CD4-positive, alpha-beta T cell treated with Interleukin-4 for 1 hour (primary cell): ENCODE measurements at regions not wholly inside any gene's neighbourhood (a gene's known extent, or its start where the extent isn't known, plus 50 kb on each side); places are given as distances from the start of the nearest gene placed in this dataset.
"Not testable (repeated sequence)": the region's sequence is repeated elsewhere in the genome, so short reads cannot be mapped to it uniquely, and the experiment has no call there.

ENCODE experiments used
- DNase-seq, 2 donors: peaks; one replicate each; pipeline ENCODE4 v3.0.0-alpha.2; 2020 to 2022

DNA sequence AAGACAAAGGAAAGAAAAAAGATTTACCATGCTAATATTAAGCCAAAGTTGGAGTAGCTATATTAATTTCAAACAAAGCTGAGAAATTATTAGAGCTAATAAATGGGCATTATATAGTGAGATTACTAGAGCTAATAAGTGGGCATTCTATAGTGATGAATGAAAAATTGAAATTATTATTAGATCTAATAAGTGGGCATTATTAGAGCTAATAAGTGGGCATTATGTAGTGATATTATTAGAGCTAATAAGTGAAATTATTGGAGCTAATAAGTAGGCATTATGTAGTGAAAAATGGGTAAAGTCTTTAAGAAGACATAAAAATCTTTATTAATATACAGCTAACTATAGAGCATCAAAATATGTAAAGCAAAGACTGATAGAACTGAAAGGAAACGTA is 745.7 kb downstream of the TRIB2 start:
- no peak for DNase-seq

DNA sequence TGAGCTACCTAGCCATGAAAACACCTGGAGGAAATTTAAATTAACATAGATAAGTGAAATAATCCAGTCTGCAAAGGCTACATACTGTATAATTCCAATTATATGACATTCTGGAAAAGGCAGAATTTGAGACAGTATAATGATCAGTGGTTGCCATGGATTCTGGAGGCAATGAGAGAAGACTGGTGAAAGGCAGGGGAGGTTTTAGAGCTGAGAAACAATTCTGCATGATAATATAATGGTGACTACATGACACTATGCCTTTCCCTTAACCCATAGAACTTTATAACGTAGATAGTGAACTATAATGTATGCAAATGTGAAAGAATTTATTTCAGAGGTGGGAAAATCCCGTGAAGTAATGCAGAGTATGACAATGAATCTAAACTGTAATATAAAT is 749.3 kb downstream of the TRIB2 start:
- DNase-seq, result no peak

DNA sequence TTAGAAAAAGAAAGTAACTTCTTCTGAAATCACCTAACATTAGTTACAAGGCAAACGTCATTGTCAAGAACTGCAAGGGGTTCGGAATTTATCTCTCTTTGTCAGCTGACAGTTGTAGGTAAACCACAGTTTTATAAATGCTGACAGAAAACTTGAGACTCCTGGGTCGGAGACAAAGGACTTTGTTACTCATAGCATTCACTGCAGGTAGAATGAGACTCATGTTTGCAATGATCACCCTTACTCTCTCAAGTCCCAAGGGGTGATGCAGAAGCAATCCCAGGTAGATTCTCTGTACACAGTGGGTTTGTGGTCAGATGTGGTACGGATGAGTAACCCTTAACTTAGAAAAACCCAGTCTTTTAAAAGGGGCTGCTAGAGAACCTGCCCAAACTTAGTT is 757.8 kb downstream of the TRIB2 start:
- no peak for DNase-seq

DNA sequence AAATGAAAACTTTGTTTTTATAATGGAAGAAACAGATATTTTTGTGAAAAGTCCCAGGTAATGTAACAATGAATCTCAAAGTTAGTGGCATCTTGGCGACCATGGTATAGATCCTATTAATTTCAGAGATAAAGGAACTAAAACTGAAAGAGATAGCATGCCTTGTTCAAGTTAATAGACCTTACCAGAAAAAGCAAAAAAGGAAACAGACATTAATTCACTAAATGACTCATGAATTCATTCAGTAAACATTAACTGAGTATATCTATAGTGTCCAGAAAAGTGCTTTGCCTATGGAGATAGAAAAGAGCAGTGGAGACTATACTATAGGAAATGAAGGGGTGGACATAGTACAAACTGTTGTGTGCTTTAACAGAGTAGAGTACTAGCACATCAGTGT is 763.3 kb downstream of the TRIB2 start:
- DNase-seq, result no peak

DNA sequence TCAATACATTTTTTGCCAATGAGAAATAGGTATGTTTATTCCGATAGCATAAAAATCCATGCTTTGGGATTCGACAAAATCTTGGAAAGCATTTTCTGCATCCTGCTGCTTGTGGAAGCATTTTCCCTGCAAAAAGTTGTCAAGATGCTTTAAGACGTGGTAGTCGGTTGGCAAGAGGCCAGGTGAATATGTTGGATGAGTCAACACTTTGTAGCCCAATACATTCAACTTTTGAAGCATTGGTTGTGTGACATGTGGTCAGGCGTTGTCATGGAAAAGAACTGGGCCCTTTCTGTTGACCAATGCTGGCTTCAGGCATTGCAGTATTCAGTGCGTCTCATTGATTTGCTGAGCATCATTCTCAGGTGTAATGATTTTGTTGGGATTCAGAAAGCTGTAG is 764.5 kb downstream of the TRIB2 start:
- no peak for DNase-seq

DNA sequence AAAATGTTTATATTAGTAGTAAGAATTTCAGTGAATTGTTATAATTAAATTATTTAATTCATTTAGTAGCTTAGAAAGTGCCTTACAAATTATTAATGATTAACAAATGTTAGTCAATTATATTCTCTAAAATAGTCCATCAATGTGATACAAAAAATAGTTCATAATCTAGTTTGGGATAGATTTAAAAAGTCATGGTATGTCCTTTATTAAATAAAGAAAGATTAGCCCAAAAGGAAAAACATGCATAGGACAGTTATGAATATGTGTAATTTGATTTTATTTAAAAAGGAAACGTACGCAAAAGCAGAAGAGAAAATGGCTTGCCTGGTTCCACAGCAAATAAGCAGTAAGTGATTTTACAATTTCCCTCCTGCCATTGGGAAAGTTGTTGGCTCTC is 768.5 kb downstream of the TRIB2 start:
- no peak for DNase-seq

DNA sequence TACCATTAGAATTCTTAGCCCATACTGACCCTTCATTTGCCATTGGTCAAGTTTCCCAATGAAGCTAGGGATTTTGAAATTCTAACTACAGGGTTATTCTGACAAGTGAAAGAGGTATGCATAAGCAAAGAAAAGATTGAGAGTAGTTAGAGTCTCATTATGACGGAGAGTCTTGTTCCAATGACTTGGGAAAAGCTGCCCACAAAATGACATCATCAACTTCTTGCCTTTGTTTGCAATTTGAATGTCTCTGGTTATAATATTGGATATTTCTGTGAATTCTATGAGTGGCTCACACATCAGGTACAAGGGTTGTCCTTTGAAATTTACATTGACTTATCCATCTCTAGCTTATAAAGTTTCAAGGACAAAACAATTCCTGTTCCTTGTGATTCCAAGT is 772.2 kb downstream of the TRIB2 start:
- no peak for DNase-seq

DNA sequence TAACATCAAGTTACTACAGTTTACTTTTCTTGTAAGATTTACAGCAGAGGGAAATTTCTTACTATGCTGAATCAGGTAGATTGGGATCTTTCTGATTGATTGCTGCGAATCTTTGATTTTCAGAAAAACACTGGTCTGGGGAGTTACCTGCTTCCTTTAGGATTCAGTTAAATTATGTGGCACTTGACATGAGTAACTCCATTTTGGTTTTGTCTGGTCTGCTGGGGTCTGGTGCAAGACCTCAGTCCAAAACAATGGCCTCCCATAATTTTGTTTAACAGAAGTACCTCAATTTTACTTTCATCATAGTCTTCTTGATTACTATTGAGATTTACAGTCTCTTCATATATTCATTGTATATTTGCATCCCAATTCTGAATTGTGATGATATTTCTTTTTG is 775.5 kb downstream of the TRIB2 start:
- DNase-seq, result no peak

DNA sequence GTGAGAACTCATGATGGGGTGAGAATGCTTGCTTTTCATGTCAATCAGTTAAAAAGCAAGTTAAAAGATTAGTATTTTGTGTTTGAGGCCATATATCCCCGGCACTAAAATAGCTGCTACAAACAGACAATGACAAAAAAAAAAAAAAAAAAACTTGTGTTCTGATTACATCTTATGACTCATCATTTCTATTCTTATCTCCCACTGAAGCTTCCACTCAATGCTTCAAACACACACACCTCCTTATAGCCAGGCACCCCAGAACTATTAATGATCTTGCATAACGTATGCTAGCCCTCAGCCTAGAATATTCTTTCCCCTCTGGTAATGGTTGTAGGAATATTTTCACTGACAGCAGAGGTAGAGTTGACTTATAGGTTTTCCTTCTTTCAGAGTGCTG is 778.3 kb downstream of the TRIB2 start:
- DNase-seq, result no peak

DNA sequence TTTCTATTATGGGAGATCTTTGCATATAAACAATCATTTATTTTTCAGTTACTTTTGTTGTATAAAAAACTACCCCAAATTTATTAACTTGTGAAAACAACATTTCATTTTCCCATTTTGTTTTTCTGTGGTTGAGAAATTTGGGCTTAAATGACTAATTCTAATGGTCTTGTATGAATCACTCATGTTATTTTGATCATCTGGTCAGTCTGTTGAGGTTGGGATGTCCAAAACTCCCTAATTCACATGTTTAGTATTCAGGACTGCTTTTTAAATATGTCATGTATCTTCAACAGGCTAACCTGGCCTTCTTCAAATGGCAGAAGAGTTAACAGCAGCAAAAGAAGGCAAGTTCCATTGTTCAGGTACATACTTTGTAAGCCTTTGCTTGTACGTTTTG is 788.1 kb downstream of the TRIB2 start:
- DNase-seq, result no peak

DNA sequence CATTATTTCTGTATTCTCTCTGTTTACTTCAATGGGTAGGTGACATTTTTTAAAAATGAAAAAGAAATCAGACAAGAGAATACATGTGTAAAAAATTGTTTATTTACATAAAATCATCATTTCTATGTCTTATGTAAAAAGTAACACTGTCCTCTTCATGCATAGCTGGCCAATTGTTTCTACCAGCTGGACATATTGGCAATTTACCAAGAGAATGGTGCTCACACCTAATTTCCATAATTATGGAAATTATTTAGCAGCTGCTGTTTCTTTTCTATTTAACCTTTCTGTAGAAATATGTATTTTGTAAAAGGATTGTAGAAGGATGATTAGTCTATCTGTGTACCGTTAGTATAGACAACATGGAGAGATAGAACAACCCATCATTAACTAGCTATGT is 791.9 kb downstream of the TRIB2 start:
- no peak for DNase-seq

DNA sequence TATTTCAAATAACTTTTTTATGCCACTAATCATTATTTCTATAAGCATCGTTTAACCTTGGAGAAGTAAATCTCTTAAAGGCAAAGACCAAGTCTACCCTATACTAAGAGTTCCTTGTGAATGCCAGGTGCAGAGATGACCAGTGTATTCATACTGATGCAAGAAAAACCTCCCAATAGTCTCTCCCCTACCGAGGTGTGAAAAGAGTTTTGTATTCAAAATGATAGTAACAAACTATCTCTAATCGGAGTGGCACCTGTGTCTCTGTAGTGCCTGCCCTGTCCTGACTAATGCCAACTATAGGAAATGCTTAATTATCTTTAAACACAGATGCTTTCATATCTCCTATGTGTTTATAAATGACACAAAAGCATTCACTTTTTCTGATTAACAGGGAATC is 798.5 kb downstream of the TRIB2 start:
- no peak for DNase-seq

DNA sequence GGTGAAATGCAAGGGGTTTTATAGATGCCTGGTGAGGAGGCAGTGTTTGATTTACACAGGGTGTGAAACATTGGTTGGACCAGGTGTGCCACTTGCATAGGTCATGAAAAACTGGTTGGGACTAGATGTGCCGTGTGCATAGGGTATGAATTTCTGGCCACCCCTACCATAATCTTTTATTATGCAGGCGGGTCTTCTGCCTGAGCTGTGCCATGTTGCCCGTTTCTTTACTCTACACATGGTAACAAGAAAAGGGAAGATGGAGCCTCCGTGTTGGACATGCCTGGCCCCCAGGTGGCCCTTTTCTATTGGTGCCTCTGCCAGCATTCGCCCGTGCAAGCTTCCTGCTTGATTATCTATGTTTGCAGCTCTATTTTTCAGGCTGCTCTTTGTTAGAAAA is 805.4 kb downstream of the TRIB2 start:
- DNase-seq, result no peak

DNA sequence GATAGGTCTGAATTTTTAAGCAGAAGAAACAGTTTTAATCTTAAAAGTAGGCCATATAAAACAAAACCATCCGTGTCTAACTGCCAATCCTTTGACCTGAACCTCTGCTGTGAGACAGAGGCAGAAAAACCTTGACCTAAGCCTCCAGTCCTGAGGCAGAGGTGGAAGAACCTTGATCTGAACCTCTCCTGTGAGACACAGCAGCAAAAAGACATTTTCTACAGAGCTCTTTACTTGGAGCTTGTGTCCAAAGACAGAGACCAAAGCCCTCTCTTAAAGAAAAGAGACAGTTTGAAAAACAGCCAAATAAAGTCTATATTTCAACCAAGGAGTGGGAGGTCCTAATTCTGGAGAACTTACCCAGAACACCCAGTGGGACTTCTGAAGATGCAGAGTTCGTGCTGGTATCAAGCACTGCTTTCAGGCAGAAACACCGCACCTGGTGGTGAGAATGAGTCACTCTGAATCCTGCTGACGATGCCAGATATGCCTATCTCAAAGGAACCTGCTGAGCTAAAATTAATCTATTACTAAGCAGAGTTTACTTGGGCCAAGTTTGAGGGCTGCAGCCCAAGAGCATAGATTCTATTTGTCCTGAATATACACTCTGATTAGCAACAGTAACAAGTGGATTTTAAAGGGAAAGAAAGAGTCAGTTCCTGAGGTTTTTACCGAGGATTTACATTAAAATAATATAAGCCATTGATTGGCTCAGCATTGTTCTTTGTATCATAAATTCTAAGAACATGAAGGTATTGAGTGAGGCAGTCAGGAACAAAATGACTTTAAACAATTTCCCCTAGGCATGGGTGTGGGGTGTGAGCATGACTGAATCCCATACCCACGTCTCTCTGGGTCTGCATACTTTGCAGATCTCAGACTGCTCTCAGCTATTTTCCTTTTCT is 806.4 kb downstream of the TRIB2 start:
- no peak for DNase-seq

DNA sequence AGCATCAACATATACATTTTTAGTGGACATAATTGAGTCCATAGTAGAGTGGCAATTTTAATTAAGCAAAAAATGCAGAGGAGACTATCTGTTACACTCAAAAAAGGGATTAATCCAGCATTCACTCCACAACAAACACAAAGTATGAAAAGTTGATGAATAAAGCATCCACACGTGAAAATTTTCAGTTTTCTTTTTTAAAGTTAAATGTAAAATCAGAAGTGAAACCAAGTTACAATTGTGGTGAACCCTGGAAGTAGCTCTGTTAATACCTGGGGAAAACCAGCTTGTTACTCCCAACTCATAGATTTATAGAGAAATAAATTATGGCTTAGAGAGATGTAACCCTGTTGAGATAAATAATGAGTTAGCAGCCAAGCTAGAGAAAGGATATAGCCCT is 807.8 kb downstream of the TRIB2 start:
- DNase-seq, result no peak

DNA sequence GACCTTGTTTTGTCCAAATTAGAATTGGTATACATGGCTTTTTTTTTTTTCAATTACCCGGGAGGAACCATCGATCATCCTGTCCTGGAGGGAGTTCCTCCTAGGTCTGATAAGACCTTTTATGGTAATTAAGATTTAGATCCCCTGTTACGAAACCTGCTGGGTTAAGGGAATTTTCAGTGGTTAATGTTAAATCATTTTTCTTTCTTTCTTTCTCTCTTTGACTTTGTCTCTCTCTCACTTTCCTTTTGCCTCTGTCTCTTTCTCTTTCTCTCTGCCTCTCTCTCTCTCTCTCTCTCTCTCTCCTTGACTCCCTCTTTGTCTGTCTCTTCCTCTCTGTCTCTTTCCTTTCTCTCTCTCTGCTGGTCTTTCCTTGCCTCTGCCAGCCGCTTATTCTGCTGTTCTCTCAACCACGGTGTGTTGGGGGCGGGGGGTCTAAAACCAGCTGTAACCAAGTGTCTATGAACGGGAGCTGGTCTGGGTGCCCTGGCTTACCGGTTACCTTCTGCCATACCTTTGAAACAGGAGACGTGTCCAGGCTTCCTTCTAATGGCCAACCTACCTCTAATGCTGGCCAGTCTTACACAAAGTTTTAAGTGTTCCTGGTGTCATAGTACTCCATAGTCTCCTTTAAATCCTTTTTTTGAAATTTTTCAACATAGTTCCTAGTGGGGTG is 815.1 kb downstream of the TRIB2 start:
- DNase-seq, result not testable (repeated sequence)

DNA sequence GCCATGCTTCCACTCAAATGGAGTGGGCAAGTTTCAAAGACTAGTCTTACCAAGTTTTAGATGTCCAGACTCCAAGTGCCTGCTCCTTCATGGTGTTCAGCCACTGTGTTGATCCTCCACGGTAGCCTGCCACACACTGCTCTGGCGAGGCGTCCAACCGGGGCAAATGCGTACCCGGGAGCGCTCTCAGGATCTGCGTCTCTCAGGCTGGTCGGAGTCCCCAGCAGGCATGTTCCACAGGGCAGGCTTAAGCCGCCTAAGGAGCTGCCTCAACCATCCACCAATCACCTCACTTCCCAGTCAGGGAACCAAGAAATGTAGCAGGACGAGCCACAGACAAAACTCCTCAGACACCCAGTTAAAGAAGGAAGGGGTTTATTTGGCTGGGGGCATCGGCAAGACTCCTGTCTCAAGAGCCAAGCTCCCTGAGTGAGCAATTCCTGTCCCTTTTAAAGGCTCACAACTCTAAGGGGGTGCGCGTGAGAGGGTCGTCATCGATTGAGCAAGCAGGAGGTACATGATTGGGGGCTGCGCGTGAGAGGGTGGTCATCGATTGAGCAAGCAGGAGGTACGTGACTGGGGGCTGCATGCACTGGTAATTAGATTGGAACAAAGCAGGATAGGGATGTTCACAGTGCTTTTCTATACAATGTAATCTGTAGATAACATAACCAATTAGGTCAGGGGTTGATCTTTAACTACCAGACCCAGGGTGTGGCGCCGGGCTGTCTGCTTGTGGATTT is 816.2 kb downstream of the TRIB2 start:
- DNase-seq, result not testable (repeated sequence)

DNA sequence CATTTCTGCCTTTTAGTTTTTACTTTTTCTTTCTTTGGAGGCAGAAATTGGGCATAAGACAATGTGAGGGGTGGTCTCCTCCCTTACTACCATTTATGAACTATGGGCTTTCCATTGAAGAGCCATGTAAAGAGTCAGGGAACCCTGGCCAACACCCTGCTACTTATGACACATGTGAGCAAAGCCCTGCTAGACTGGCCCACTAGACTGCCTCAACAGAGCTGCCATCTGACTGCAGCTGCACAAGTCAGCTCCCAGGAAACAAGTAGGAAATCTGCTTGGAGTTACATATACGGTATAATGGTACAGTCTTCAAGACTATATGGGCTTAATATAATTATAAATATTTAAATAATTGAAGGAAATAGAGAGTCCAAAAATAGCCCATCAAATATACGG is 816.8 kb downstream of the TRIB2 start:
- no peak for DNase-seq

DNA sequence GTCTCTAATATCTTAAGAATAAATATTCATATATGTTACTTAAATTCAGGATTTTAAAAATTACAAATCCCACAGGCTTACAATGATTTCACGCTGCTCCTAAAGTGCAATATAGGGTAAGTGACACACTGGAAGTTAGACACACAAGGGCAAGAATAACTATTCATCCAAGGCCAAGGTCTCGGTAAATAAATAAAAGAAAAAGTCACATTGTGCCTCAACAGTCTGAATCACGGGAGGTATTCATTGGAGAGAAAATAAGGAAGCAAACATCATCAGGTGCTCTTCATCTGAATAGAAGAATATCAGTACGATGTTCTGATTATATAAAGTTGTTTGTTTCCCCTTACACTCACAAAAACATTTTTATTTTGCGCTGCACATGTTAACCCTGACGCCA is 820.2 kb downstream of the TRIB2 start:
- DNase-seq, result no peak

DNA sequence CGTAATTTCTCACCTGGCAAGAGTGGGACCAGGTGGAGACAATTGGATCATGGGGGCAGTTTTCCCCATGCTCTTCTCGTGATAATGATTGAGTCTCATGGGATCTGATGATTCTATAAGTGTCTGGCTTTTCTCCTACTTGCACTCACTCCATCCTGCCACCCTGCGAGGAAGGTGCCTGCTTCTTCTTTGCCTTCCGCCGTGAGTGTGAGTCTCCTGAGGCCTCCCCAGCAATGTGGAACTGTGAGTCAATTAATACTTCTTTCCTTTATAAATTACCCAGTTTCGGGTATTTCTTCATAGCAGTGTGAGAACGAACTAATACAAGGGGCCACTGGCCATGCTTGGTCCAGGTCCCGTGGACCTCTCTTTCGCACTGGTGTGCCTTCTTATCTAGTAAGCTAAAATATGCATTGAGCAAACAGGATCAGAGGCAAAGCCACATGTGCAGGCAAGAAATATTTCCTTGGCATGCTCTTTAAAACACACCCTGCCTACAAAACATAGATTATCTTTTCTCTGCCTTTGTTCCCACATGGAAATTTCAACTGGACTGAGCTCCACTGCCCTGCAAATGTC is 821.1 kb downstream of the TRIB2 start:
- DNase-seq, result no peak

DNA sequence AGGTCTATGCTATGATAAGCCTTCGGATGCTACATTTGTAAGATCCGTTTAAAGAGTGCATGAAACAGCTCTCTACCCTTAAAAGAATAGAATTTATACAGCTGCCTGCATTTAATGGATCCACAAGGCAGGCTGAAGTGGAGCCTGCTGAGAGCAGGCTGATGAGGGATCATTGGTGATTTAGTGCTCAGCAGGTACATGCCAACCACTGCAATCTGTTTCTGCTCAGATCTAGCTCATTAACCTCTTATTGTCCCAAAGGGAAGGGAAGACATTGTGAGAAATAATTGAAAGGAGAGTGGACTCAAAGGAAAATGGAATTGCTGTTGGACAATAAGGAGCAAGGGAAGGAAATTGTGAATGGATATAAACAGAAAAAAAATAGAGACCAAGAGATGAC is 822.6 kb downstream of the TRIB2 start:
- DNase-seq, result no peak

DNA sequence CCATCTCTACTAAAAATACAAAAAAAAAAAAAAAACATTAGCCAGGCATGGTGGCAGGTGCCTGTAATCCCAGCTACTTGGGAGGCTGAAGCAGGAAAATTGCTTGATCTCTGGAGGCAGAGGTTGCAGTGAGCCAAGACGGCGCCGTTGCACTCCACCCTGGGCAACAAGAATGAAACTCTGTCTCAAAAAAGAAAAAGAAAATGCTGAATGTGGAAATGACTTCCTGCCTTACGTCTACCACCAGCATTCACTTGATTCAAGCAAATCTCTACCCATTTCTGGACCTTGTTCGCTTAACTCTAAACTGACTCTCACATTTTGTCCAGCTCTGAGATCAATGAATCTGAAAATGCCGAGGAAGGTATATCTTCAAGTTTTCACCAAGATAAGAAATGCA is 825.3 kb downstream of the TRIB2 start:
- DNase-seq, result no peak

DNA sequence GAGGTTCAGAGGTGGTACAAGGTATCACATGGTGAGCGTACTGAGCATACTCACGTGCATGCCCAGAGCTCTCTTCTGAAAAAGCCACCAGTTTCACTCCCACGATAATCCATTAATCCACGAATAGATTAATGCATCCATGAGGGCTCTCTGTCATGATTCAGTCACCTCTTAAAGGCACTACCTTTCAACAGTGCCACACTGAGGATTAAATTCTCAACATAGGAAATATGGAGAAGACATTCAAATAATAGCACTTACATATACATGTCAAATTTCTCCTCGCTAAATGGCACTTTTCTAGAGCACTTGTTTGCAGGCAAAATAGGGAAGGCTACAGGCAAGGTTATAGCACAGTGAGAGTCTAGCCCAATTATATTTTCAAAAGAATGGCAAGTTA is 825.9 kb downstream of the TRIB2 start:
- DNase-seq, result no peak

DNA sequence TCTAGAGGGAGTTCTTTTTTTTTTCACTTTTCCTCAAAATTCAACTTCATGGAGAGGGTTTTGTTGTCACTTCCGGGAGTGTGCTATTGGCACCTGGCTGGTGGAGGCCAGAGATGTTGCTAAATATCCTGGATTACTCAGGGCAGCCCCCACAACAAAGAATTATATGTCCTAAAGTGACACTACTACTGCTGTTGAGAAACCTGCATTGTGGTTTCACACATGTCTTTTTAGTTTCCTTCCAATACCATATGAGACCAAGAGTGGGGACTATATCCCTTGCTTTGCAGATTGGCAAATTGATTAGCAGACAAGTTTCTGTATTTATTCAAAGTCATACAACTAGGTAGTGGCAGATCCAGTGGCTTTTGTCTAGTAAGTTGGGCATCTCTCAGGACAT is 826.8 kb downstream of the TRIB2 start:
- no peak for DNase-seq
